PC-9 (cell line): ENCODE measurements at regions not wholly inside any gene's neighbourhood (a gene's known extent, or its start where the extent isn't known, plus 50 kb on each side); places are given as distances from the start of the nearest gene placed in this dataset.

Source experiments
- BruUV-seq: library from RNA; stranded (reverse); fragments of 400-500 nt; replicated peaks from 2 replicates; lab custom pipeline; 2021; lab: Mats Ljungman, UMichigan
- CTCF ChIA-PET: fragments of 300-600 bp; sonication (Branson Sonifier 250); formaldehyde crosslinking; loops from one replicate; lab custom pipeline; 2022; ENCODE audit warnings: antibody characterized with exemption; lab: Charles Lee
- POLR2A ChIA-PET: fragments of 300-600 bp; sonication (Branson Sonifier 250); formaldehyde crosslinking; loops from one replicate; lab custom pipeline; 2022; ENCODE audit warnings: antibody characterized with exemption; ENCODE audit not compliant: unreplicated experiment; lab: Charles Lee
- DNase-seq, 2 experiments: peaks; one replicate each; pipeline versions ENCODE4 v3.0.0 to v3.0.0-alpha.2; 2015 to 2022; ENCODE audit warnings: mixed read lengths in 1 of 2
- H2AFZ ChIP-seq: fragments of 200-600 bp; sonication (generic); 2 replicates; pipeline ENCODE4 v1.8.1; 2017; ENCODE audit warnings: antibody characterized with exemption
- H3F3A ChIP-seq: fragments of 200-600 bp; sonication (generic); 2 replicates; pipeline ENCODE4 v1.8.1; 2017; ENCODE audit warnings: antibody characterized with exemption, mild to moderate bottlenecking, low read depth; ENCODE audit not compliant: insufficient read depth
- H3K27ac ChIP-seq: fragments of 200-600 bp; sonication (generic); 2 replicates; pipeline ENCODE4 v1.6.1; 2016; ENCODE audit warnings: mixed run types
- H3K27me3 ChIP-seq: fragments of 200-600 bp; sonication (generic); 2 replicates; pipeline ENCODE4 v1.6.1; 2016; ENCODE audit warnings: low read depth, mixed run types; ENCODE audit not compliant: insufficient read depth
- H3K36me3 ChIP-seq: fragments of 200-600 bp; sonication (generic); 2 replicates; pipeline ENCODE4 v1.6.1; 2016; ENCODE audit warnings: low read depth, mixed run types
- H3K4me1 ChIP-seq: fragments of 200-600 bp; sonication (generic); replicated peaks from 2 replicates; pipeline ENCODE4 v1.6.1; 2016; ENCODE audit warnings: mixed run types; ENCODE audit not compliant: insufficient read depth
- H3K4me2 ChIP-seq: fragments of 200-600 bp; sonication (generic); 2 replicates; pipeline ENCODE4 v1.6.1; 2017; ENCODE audit warnings: mixed run types
- H3K4me3 ChIP-seq: fragments of 200-600 bp; sonication (generic); 2 replicates; pipeline ENCODE4 v1.6.1; 2016; ENCODE audit warnings: mixed run types
- H3K79me2 ChIP-seq: fragments of 200-600 bp; sonication (generic); 2 replicates; pipeline ENCODE4 v1.6.1; 2017; ENCODE audit warnings: low read depth, mixed run types
- H3K9me2 ChIP-seq: fragments of 200-600 bp; sonication (generic); 2 replicates; pipeline ENCODE4 v1.8.1; 2017; ENCODE audit warnings: mild to moderate bottlenecking; ENCODE audit not compliant: insufficient read depth
- H3K9me3 ChIP-seq: fragments of 200-600 bp; sonication (generic); 2 replicates; pipeline ENCODE4 v1.8.1; 2016; ENCODE audit warnings: low read depth; ENCODE audit not compliant: insufficient read depth
- H4K20me1 ChIP-seq: fragments of 200-600 bp; sonication (generic); 2 replicates; pipeline ENCODE4 v1.8.1; 2017; ENCODE audit not compliant: insufficient read depth
- CTCF ChIP-seq: fragments of 200-600 bp; sonication (generic); conservative IDR thresholded peaks from 2 replicates; pipeline ENCODE4 v1.6.1; 2017; ENCODE audit warnings: mixed run types, antibody characterized with exemption, mild to moderate bottlenecking, moderate library complexity
- EZH2 ChIP-seq: fragments of 200-600 bp; sonication (generic); IDR thresholded peaks from 2 replicates; pipeline ENCODE4 v1.8.0; 2017; ENCODE audit warnings: antibody characterized with exemption, low read depth
- intact Hi-C: fragments of 100-400 bp; cut with micrococcal nuclease; formaldehyde crosslinking; loops from one replicate; pipeline ENCODE4 v1.10.0; 2022; ENCODE audit not compliant: unreplicated experiment

- no peak for TF ChIP-seq EZH2
- TF ChIP-seq CTCF: no peak
- H3K4me3 ChIP-seq: no peak overlapping the region
- no peaks in the 10 kb centered on the region; the same call in 1 of the 2 replicates for H3K9me3 ChIP-seq
- no peak overlapping the region for H2AFZ ChIP-seq
- no peaks in the 10 kb centered on the region for H3K27me3 ChIP-seq
- no TSS peak for BruUV-seq
- POLR2A ChIA-PET: no interaction called here
- intact Hi-C loops: no loop called here
- CTCF ChIA-PET: no interaction called here
- H3K36me3 ChIP-seq: no peaks in the 10 kb centered on the region
- no peaks in the 10 kb centered on the region; the same call in 1 of the 2 replicates for H3K9me2 ChIP-seq
- no peaks in the 10 kb centered on the region for H4K20me1 ChIP-seq
- H3K79me2 ChIP-seq: no peaks in the 10 kb centered on the region
- no peaks in the 10 kb centered on the region for H3K4me1 ChIP-seq
- no peak overlapping the region for H3K27ac ChIP-seq
- no peak for DNase-seq
- no peaks in the 10 kb centered on the region for H3F3A ChIP-seq
- no peak overlapping the region for H3K4me2 ChIP-seq
These were observed 186.8 kb upstream of the PRR20A start for GRCh38 chr13:56953965-56954364.

- POLR2A ChIA-PET: no interaction called here
- TF ChIP-seq CTCF (no peak), EZH2 (no peak)
- Histone ChIP-seq H3F3A (no peaks in the 10 kb centered on the region), H3K4me3 (no peak overlapping the region), H3K79me2 (no peaks in the 10 kb centered on the region), H3K27ac (no peak overlapping the region), H2AFZ (no peak overlapping the region), H3K4me2 (no peak overlapping the region), H3K9me3 (no peaks in the 10 kb centered on the region), H3K27me3 (no peaks in the 10 kb centered on the region), H3K4me1 (no peaks in the 10 kb centered on the region), H4K20me1 (no peaks in the 10 kb centered on the region), H3K36me3 (no peaks in the 10 kb centered on the region), H3K9me2 (no peaks in the 10 kb centered on the region)
- CTCF ChIA-PET: no interaction called here
- intact Hi-C loops: no loop called here
- BruUV-seq: no TSS peak
- no peak for DNase-seq
These were observed 165.1 kb upstream of the PRR20A start for GRCh38 chr13:56975647-56976046.

GRCh38 chr13:56980856-56981255 is 159.9 kb upstream of the PRR20A start:
- TF ChIP-seq EZH2 (no peak), CTCF (no peak)
- CTCF ChIA-PET: no interaction called here

More at GRCh38 chr13:56980856-56981255, 159.9 kb upstream of the PRR20A start:
- Histone ChIP-seq H3F3A (no peaks in the 10 kb centered on the region), H3K4me3 (no peak overlapping the region), H3K36me3 (no peaks in the 10 kb centered on the region), H3K9me2 (no peaks in the 10 kb centered on the region), H3K4me2 (no peak overlapping the region), H4K20me1 (no peaks in the 10 kb centered on the region), H2AFZ (no peak overlapping the region), H3K9me3 (no peaks in the 10 kb centered on the region), H3K27ac (no peak overlapping the region), H3K4me1 (no peaks in the 10 kb centered on the region), H3K79me2 (no peaks in the 10 kb centered on the region), H3K27me3 (no peaks in the 10 kb centered on the region)
- POLR2A ChIA-PET: no interaction called here
- no TSS peak for BruUV-seq
- DNase-seq: no peak
- intact Hi-C loops: no loop called here
